DND-41 (cell line): ENCODE measurements at regions not wholly inside any gene's neighbourhood (a gene's known extent, or its start where the extent isn't known, plus 50 kb on each side); places are given as distances from the start of the nearest gene placed in this dataset.

Experiments used
- ATAC-seq: fragments of 200-7000 bp; cut with Tn5 transposase; 3 replicates; pipeline ENCODE4 v1.9.1; 2021; ENCODE audit warnings: low read depth; ENCODE audit not compliant: insufficient read depth
- DNase-seq: peaks from one replicate; pipeline ENCODE4 v3.0.0-alpha.2; 2020
- H2AFZ ChIP-seq: 2 replicates; pipeline ENCODE4 v1.6.0; 2012; ENCODE audit warnings: low read depth, low read length
- H3K27ac ChIP-seq: 2 replicates; pipeline ENCODE4 v1.5.1; 2012; ENCODE audit warnings: low read length, inconsistent platforms
- H3K27me3 ChIP-seq: fragments of 200-600 bp; sonication (generic); 2 replicates; pipeline ENCODE4 v1.6.0; 2012; ENCODE audit warnings: low read length, mild to moderate bottlenecking, inconsistent platforms; ENCODE audit not compliant: insufficient read depth, poor library complexity
- H3K36me3 ChIP-seq: 2 replicates; pipeline ENCODE4 v1.5.1; 2012; ENCODE audit warnings: low read length, inconsistent platforms; ENCODE audit not compliant: insufficient read depth
- H3K4me1 ChIP-seq: 2 replicates; pipeline ENCODE4 v1.5.1; 2012; ENCODE audit warnings: mild to moderate bottlenecking, low read length; ENCODE audit not compliant: insufficient read depth
- H3K4me2 ChIP-seq: 2 replicates; pipeline ENCODE4 v1.6.0; 2012; ENCODE audit warnings: mild to moderate bottlenecking, moderate library complexity, low read length, inconsistent platforms; ENCODE audit not compliant: insufficient read depth
- H3K4me3 ChIP-seq, 2 experiments: fragments of 200-600 bp in 1 of 2; shearing (Covaris generic) in 1 of 2; 2 replicates each; pipeline ENCODE4 v1.5.1; 2012 to 2016; ENCODE audit warnings: inconsistent platforms in 2 of 2, low read length in 2 of 2, mild to moderate bottlenecking in 2 of 2, low read depth in 1 of 2, moderate library complexity in 1 of 2
- H3K79me2 ChIP-seq: 2 replicates; pipeline ENCODE4 v1.6.0; 2012; ENCODE audit warnings: low read length, inconsistent platforms; ENCODE audit not compliant: insufficient read depth
- H3K9ac ChIP-seq: 2 replicates; pipeline ENCODE4 v1.6.0; 2012; ENCODE audit warnings: low read depth, mild to moderate bottlenecking, inconsistent platforms, low read length, moderate library complexity
- H3K9me3 ChIP-seq: 2 replicates; pipeline ENCODE4 v1.5.1; 2012; ENCODE audit warnings: low read length, moderate library complexity, mild to moderate bottlenecking, inconsistent platforms; ENCODE audit not compliant: insufficient read depth, severe bottlenecking
- H4K20me1 ChIP-seq: 2 replicates; pipeline ENCODE4 v1.6.0; 2012; ENCODE audit warnings: low read length; ENCODE audit not compliant: insufficient read depth
- EZH2 ChIP-seq: IDR thresholded peaks from 3 replicates; pipeline ENCODE4 v1.6.1; 2012; ENCODE audit warnings: borderline replicate concordance, low read depth, mild to moderate bottlenecking, moderate library complexity, low read length, inconsistent platforms; ENCODE audit not compliant: severe bottlenecking
- TF ChIP-seq, protein P1 (sequence below): IDR thresholded peaks from 2 replicates; pipeline ENCODE4 v1.5.1; 2012; ENCODE audit warnings: borderline replicate concordance, low read length, moderate library complexity, mild to moderate bottlenecking; ENCODE audit not compliant: poor library complexity, severe bottlenecking; ENCODE audit errors: extremely low read depth

- no peaks in the 10 kb centered on the region for H3K79me2 ChIP-seq
- H4K20me1 ChIP-seq: no peaks in the 10 kb centered on the region
- TF ChIP-seq EZH2: no peak
- TF ChIP-seq, protein P1, sequence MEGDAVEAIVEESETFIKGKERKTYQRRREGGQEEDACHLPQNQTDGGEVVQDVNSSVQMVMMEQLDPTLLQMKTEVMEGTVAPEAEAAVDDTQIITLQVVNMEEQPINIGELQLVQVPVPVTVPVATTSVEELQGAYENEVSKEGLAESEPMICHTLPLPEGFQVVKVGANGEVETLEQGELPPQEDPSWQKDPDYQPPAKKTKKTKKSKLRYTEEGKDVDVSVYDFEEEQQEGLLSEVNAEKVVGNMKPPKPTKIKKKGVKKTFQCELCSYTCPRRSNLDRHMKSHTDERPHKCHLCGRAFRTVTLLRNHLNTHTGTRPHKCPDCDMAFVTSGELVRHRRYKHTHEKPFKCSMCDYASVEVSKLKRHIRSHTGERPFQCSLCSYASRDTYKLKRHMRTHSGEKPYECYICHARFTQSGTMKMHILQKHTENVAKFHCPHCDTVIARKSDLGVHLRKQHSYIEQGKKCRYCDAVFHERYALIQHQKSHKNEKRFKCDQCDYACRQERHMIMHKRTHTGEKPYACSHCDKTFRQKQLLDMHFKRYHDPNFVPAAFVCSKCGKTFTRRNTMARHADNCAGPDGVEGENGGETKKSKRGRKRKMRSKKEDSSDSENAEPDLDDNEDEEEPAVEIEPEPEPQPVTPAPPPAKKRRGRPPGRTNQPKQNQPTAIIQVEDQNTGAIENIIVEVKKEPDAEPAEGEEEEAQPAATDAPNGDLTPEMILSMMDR: no peak
- H3K4me1 ChIP-seq: no peaks in the 10 kb centered on the region
- H3K4me2 ChIP-seq: no peak overlapping the region
- H3K36me3 ChIP-seq: no peaks in the 10 kb centered on the region
- ATAC-seq: no peak
- no peak overlapping the region for H3K9ac ChIP-seq
- H3K4me3 ChIP-seq: no peak overlapping the region
- no peak overlapping the region for H2AFZ ChIP-seq
- H3K9me3 ChIP-seq: no peaks in the 10 kb centered on the region
- H3K27ac ChIP-seq: no peak overlapping the region
- DNase-seq: no peak
- H3K27me3 ChIP-seq: no peaks in the 10 kb centered on the region
These were observed 587.6 kb downstream of the CDH11 start for GRCh38 chr16:64534180-64534780.

DNA sequence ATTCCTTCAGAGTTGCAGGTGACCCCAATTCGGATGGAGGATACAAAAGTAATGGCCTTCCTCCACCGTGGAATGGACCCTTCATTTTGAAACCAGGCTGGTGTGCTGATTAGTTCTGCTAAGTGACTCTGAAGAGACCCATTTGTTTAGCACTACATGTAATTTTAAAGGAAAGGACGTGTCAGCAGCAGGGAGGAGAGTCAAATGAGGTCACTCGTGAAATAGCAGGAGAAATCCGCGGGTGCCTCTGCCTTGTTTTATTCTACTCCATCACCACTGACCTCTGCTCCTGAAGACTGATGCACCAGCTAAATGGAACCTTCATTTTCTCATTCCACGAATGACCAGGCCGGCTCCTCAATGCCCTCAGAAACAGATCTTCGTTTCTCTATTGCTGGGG is 589.2 kb downstream of the CDH11 start:
- DNase-seq: no peak
- H3K4me3 ChIP-seq: no peak overlapping the region
- H3K9me3 ChIP-seq: no peaks in the 10 kb centered on the region
- H3K4me1 ChIP-seq: no peaks in the 10 kb centered on the region
- no peaks in the 10 kb centered on the region for H4K20me1 ChIP-seq
- TF ChIP-seq, protein P1: no peak
- TF ChIP-seq EZH2: no peak
- H3K36me3 ChIP-seq: no peaks in the 10 kb centered on the region
- H3K79me2 ChIP-seq: no peaks in the 10 kb centered on the region
- no peaks in the 10 kb centered on the region for H3K27me3 ChIP-seq
- H2AFZ ChIP-seq: no peak overlapping the region
- H3K4me2 ChIP-seq: no peak overlapping the region
- ATAC-seq: no peak
- H3K9ac ChIP-seq: no peak overlapping the region
- no peak overlapping the region for H3K27ac ChIP-seq

GRCh38 chr16:64532117-64532516 is 589.7 kb downstream of the CDH11 start:
- no peaks in the 10 kb centered on the region for H3K9me3 ChIP-seq
- H3K27me3 ChIP-seq: no peaks in the 10 kb centered on the region
- ATAC-seq (no peak), DNase-seq (no peak)
- H3K27ac ChIP-seq: no peak overlapping the region
- H4K20me1 ChIP-seq: no peaks in the 10 kb centered on the region
- H3K36me3 ChIP-seq: no peaks in the 10 kb centered on the region
- no peak overlapping the region for H2AFZ ChIP-seq
- H3K4me2 ChIP-seq: no peak overlapping the region
- H3K79me2 ChIP-seq: no peaks in the 10 kb centered on the region
- TF ChIP-seq EZH2: no peak
- TF ChIP-seq, protein P1: no peak
- no peak overlapping the region for H3K4me3 ChIP-seq
- H3K4me1 ChIP-seq: no peaks in the 10 kb centered on the region
- no peak overlapping the region for H3K9ac ChIP-seq

GRCh38 chr16:64531401-64531800 is 590.5 kb downstream of the CDH11 start:
- Histone ChIP-seq H3K9ac (no peak overlapping the region), H3K27me3 (no peaks in the 10 kb centered on the region), H4K20me1 (no peaks in the 10 kb centered on the region), H3K9me3 (no peaks in the 10 kb centered on the region), H3K4me1 (no peaks in the 10 kb centered on the region), H3K27ac (no peak overlapping the region), H3K36me3 (no peaks in the 10 kb centered on the region), H3K4me3 (no peak overlapping the region), H3K4me2 (no peak overlapping the region), H3K79me2 (no peaks in the 10 kb centered on the region), H2AFZ (no peak overlapping the region)
- ATAC-seq (no peak), DNase-seq (no peak)
- no peak for TF ChIP-seq EZH2
